ENCODE measurements at regions not wholly inside any gene's neighbourhood (a gene's known extent, or its start where the extent isn't known, plus 50 kb on each side); places are given as distances from the start of the nearest gene placed in this dataset.

DNA sequence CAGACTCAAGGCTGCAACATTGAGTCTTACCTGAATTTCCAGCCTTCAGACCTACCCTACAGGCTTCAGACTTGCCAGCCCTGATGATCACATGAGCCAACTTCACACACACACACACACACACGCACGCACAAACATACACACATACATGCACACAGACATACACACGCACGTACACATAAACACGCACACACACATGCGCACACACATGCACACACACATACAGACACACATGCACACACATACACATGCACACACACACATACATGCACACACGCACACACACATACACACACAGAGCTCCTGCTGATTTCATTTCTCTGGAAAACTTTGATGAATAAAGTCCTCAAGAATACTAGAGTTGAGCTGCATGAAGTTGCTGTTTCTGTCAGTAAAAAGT, 78.3 kb upstream of the SLC2A1 start (continued):
- TF ChIP-seq, protein P1, sequence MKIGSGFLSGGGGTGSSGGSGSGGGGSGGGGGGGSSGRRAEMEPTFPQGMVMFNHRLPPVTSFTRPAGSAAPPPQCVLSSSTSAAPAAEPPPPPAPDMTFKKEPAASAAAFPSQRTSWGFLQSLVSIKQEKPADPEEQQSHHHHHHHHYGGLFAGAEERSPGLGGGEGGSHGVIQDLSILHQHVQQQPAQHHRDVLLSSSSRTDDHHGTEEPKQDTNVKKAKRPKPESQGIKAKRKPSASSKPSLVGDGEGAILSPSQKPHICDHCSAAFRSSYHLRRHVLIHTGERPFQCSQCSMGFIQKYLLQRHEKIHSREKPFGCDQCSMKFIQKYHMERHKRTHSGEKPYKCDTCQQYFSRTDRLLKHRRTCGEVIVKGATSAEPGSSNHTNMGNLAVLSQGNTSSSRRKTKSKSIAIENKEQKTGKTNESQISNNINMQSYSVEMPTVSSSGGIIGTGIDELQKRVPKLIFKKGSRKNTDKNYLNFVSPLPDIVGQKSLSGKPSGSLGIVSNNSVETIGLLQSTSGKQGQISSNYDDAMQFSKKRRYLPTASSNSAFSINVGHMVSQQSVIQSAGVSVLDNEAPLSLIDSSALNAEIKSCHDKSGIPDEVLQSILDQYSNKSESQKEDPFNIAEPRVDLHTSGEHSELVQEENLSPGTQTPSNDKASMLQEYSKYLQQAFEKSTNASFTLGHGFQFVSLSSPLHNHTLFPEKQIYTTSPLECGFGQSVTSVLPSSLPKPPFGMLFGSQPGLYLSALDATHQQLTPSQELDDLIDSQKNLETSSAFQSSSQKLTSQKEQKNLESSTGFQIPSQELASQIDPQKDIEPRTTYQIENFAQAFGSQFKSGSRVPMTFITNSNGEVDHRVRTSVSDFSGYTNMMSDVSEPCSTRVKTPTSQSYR (CRISPR knock-in tag; IDR thresholded peaks at IDR 0.05; ENCODE audit: borderline replicate concordance) = no peak
- TF ChIP-seq SP4 (CRISPR knock-in tag; IDR thresholded peaks at IDR 0.05) (peak; percentile 58; the same call in 1 of the 2 replicates), SOX13 (IDR thresholded peaks at IDR 0.05) (no peak), SOX13 (CRISPR knock-in tag; conservative IDR thresholded peaks at IDR 0.05 in 1 of 2, IDR thresholded peaks at IDR 0.05 in 1 of 2) (no peak), ZNF780A (CRISPR knock-in tag; IDR thresholded peaks at IDR 0.05) (0 out of 2 replicates have a peak, but pooled peaks have one; percentile 36), JUNB (CRISPR knock-in tag; IDR thresholded peaks at IDR 0.05; ENCODE audit: borderline replicate concordance) (peak; percentile 48; the same call in 1 of the 2 replicates)

DNA sequence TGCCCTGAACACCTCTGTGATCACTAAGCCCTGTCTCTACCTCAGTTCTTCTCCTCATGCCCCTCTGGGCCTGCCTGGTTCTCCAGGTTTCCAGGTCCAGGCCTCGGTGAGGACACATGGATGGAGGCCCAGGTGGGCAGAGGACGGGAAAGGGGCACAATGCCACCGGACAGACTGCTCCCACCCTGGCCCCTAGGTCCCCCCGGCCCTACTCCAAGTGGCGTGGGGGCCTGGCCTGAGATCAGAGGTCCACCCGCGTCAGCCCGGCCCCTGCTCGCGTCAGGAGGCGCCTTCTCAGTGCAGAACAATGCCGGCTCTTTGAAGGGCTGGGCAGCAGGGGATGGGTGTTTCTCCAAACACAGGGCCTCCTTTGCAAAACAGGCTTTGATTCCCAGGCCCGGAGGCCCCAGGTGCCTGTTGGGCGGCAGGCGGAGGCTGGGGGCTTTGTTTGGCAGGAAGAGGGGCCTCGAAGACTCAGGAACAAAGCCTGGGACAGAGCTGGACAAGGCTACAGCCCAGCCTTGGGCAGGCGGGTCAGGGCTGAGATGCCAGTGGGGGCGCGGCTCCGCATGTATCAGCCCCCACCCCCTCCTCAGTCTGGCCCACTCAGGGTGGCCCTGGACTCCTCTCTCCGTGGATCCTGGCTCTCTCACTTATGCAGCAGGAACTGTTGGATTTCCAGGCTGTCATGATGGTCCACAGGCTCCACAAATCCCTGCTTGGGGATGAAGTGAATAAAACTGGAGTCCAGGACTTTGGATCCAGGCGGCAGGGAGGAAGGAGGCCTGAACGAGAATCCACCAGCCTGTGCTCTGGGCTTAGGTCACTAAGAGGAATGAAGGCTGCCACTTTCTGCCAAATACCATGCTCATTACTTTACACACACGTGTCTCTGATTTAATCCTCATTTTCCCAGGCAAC, 77.4 kb upstream of the SLC2A1 start:
- Histone ChIP-seq H3K4me2 (ENCODE audit: low read depth, low read length) (peak overlapping the region; percentile 88), H3K9me3 (ENCODE audit: low read length) (no peaks in the 10 kb centered on the region), H3K9ac (ENCODE audit: insufficient read depth, low read depth, low read length) (peak overlapping the region; percentile 75), H3K4me3 (replicated peaks in 1 of 3; ENCODE audit: insufficient read depth in 1 of 3, low read depth in 2 of 3, low read length in 3 of 3) (peak overlapping the region in 2 of 3 experiments; percentile 44 to 68; a peak in 5 of 6 replicates), H3K36me3 (replicated peaks in 1 of 2; ENCODE audit: control insufficient read depth in 1 of 2, insufficient read depth in 2 of 2, low read length in 2 of 2) (no peaks in the 10 kb centered on the region), H3K79me2 (ENCODE audit: insufficient read depth, low read length) (peaks cover 7% of the 10 kb centered on the region), H3K27ac (ENCODE audit: extremely low read length, insufficient read depth, low read length) (peak overlapping the region; percentile 91), H4K20me1 (ENCODE audit: insufficient read depth, low read length) (no peaks in the 10 kb centered on the region), H3K27me3 (ENCODE audit: control insufficient read depth in 1 of 2, insufficient read depth in 2 of 2, low read length in 2 of 2) (no peaks in the 10 kb centered on the region), H3K4me1 (ENCODE audit: insufficient read depth, low read length) (peaks cover 93% of the 10 kb centered on the region), H2AFZ (ENCODE audit: low read length) (no peak overlapping the region)
- intact Hi-C loops (cut with micrococcal nuclease; ENCODE audit: unreplicated experiment) (loop anchor here (2.0 kb wide), 1 partner anchor 77 kb away; the partner anchor contains the start of gene SLC2A1), in situ Hi-C loops (cut with HindIII; ENCODE audit: extremely low pct_ligation_motif_present, low pct_unique_long_range_greater_than_20kb) (no loop called here)
- POLR2A ChIA-PET = interaction anchor here (1.3 to 3.5 kb wide), 6 partner anchors 16 to 270 kb away, joined by 4 to 23 read pairs (median 8); partner anchors contain the start of genes C1orf50, P3H1 and ZNF691
- CTCF ChIA-PET (ENCODE audit: low intra/inter-chr PET ratio, low total read pairs) = no interaction called here
- DNase-seq (ENCODE audit: low spot score) (peak; percentile 93), FAIRE-seq (peak; percentile 37), ATAC-seq (peak; percentile 75)
- whole genome bisulfite sequencing (ENCODE audit: low lambda C conversion rate) = 2% methylated on average over 7 of the region's 24 CpGs
- TSS peak; percentile 87 for BruUV-seq (replicated peaks)
- TF ChIP-seq, protein P2, sequence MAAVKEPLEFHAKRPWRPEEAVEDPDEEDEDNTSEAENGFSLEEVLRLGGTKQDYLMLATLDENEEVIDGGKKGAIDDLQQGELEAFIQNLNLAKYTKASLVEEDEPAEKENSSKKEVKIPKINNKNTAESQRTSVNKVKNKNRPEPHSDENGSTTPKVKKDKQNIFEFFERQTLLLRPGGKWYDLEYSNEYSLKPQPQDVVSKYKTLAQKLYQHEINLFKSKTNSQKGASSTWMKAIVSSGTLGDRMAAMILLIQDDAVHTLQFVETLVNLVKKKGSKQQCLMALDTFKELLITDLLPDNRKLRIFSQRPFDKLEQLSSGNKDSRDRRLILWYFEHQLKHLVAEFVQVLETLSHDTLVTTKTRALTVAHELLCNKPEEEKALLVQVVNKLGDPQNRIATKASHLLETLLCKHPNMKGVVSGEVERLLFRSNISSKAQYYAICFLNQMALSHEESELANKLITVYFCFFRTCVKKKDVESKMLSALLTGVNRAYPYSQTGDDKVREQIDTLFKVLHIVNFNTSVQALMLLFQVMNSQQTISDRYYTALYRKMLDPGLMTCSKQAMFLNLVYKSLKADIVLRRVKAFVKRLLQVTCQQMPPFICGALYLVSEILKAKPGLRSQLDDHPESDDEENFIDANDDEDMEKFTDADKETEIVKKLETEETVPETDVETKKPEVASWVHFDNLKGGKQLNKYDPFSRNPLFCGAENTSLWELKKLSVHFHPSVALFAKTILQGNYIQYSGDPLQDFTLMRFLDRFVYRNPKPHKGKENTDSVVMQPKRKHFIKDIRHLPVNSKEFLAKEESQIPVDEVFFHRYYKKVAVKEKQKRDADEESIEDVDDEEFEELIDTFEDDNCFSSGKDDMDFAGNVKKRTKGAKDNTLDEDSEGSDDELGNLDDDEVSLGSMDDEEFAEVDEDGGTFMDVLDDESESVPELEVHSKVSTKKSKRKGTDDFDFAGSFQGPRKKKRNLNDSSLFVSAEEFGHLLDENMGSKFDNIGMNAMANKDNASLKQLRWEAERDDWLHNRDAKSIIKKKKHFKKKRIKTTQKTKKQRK (IDR thresholded peaks at IDR 0.05; ENCODE audit: low read length) = no peak
- no peak for TF ChIP-seq ZNF652 (CRISPR knock-in tag; IDR thresholded peaks at IDR 0.05; ENCODE audit: borderline replicate concordance, low read depth)
- no peak for TF ChIP-seq FOSL1 (CRISPR knock-in tag; IDR thresholded peaks at IDR 0.05; ENCODE audit: borderline replicate concordance)
- TF ChIP-seq, protein P3, sequence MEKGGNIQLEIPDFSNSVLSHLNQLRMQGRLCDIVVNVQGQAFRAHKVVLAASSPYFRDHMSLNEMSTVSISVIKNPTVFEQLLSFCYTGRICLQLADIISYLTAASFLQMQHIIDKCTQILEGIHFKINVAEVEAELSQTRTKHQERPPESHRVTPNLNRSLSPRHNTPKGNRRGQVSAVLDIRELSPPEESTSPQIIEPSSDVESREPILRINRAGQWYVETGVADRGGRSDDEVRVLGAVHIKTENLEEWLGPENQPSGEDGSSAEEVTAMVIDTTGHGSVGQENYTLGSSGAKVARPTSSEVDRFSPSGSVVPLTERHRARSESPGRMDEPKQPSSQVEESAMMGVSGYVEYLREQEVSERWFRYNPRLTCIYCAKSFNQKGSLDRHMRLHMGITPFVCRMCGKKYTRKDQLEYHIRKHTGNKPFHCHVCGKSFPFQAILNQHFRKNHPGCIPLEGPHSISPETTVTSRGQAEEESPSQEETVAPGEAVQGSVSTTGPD (CRISPR knock-in tag; IDR thresholded peaks at IDR 0.05) = peak; percentile 48; the same call in 1 of the 2 replicates

Data from HepG2 (cell line).